T-helper 17 cell (primary cell): ENCODE measurements at regions not wholly inside any gene's neighbourhood (a gene's known extent, or its start where the extent isn't known, plus 50 kb on each side); places are given as distances from the start of the nearest gene placed in this dataset.

Source experiments
- ATAC-seq: fragments of 150-1000 bp; cut with Tn5 transposase; 2 replicates; pipeline ENCODE4 v1.10.0; 2021; ENCODE audit warnings: mild to moderate bottlenecking, moderate library complexity
- DNase-seq, 3 donors: peaks; one replicate each; pipeline versions ENCODE4 v3.0.0 to v3.0.0-alpha.2; 2020 to 2021
- H3K9me3 ChIP-seq: one replicate; pipeline ENCODE4 v1.7.0; 2013; ENCODE audit warnings: low read length, mild to moderate bottlenecking; ENCODE audit not compliant: control insufficient read depth, poor library complexity, severe bottlenecking
- H3K27ac Mint-ChIP-seq: one replicate; pipeline ENCODE4 v1.8.0; 2022; ENCODE audit warnings: mild to moderate bottlenecking, moderate library complexity, mixed read lengths
- H3K27me3 Mint-ChIP-seq: one replicate; pipeline ENCODE4 v1.8.0; 2022; ENCODE audit warnings: mixed read lengths
- H3K36me3 Mint-ChIP-seq: one replicate; pipeline ENCODE4 v1.8.0; 2022; ENCODE audit warnings: low read depth, mixed read lengths
- H3K4me1 Mint-ChIP-seq: one replicate; pipeline ENCODE4 v1.8.0; 2022; ENCODE audit warnings: mild to moderate bottlenecking, mixed read lengths
- H3K4me3 Mint-ChIP-seq: one replicate; pipeline ENCODE4 v1.8.0; 2022; ENCODE audit warnings: mild to moderate bottlenecking, moderate library complexity, mixed read lengths

DNA sequence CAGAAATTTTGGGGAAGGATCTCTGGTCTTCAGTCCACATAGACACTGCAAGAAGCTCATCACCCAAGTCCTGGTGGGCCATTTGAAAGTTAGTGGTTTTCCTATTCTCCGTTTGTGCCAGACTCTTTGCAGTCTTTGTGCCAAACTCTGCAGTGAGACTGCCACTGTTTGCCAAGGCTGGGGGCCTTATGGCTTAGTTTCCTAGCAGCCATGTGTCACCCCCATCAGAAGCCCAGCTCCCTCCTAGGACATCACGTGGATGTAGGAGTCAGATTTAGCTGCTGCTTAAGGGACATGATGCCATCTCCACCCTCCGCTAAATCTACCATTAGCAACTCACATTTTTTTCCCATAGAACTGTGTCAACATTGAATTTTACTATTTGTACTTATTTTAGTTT lies 220.0 kb downstream of the C11orf91 start:
- Mint-ChIP-seq H3K27me3 (peaks cover 40% of the 10 kb centered on the region), H3K27ac (no peak overlapping the region), H3K4me1 (no peaks in the 10 kb centered on the region)

GRCh38 chr11:33479231-33479630 lies 221.4 kb downstream of the C11orf91 start:
- H3K4me3 Mint-ChIP-seq = no peak overlapping the region
- no peak overlapping the region for H3K27ac Mint-ChIP-seq

More for the DNA sequence above, 220.0 kb downstream of the C11orf91 start:
- no peak for ATAC-seq
- H3K9me3 ChIP-seq = no peaks in the 10 kb centered on the region
- DNase-seq = no peak
- Mint-ChIP-seq H3K4me3 (no peak overlapping the region), H3K36me3 (no peaks in the 10 kb centered on the region)

DNA sequence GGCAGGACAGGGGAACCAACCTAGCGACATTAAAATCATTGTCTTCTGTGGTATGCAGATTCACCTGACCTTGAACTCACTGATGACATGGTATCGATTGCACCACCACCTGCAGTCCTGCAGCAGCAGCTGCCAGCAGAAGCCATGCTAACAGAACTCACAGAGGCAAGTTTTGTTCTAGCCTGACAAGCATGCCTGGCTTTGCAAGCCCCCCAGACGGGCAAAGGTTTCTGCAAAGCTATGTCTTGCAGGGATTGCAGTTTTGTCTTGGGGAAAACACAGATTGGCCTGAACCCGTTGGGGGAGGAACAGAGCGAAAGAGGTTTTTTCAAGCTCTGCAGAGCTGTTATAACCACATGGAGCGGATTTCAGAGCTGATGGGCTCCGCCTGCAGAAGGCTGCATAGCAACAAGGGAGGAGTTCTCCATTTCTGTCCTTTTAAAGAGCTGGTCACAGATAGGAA lies 221.0 kb downstream of the HIPK3 start:
- no peaks in the 10 kb centered on the region for H3K9me3 ChIP-seq
- DNase-seq (no peak), ATAC-seq (no peak)
- H3K27ac Mint-ChIP-seq = no peak overlapping the region
- no peak overlapping the region for H3K4me3 Mint-ChIP-seq
- H3K36me3 Mint-ChIP-seq = no peaks in the 10 kb centered on the region
- H3K4me1 Mint-ChIP-seq = no peaks in the 10 kb centered on the region
- H3K27me3 Mint-ChIP-seq = peaks cover 51% of the 10 kb centered on the region

More at GRCh38 chr11:33479231-33479630, 221.4 kb downstream of the C11orf91 start:
- no peak for ATAC-seq
- Mint-ChIP-seq H3K27me3 (peaks cover 47% of the 10 kb centered on the region), H3K4me1 (no peaks in the 10 kb centered on the region), H3K36me3 (no peaks in the 10 kb centered on the region)
- no peaks in the 10 kb centered on the region for H3K9me3 ChIP-seq
- DNase-seq = no peak

- Mint-ChIP-seq H3K4me3 (no peak overlapping the region), H3K27ac (no peak overlapping the region), H3K27me3 (peaks cover 53% of the 10 kb centered on the region), H3K4me1 (no peaks in the 10 kb centered on the region), H3K36me3 (no peaks in the 10 kb centered on the region)
- DNase-seq (no peak), ATAC-seq (no peak)
- no peaks in the 10 kb centered on the region for H3K9me3 ChIP-seq
Measured at GRCh38 chr11:33476945-33477606, 219.9 kb downstream of the HIPK3 start.

GRCh38 chr11:33475993-33476392 lies 218.8 kb downstream of the HIPK3 start:
- H3K27ac Mint-ChIP-seq = no peak overlapping the region
- H3K36me3 Mint-ChIP-seq = no peaks in the 10 kb centered on the region
- H3K27me3 Mint-ChIP-seq = peaks cover 47% of the 10 kb centered on the region
- DNase-seq (no peak), ATAC-seq (no peak)
- H3K4me1 Mint-ChIP-seq = no peaks in the 10 kb centered on the region
- H3K9me3 ChIP-seq = no peaks in the 10 kb centered on the region
- no peak overlapping the region for H3K4me3 Mint-ChIP-seq

DNA sequence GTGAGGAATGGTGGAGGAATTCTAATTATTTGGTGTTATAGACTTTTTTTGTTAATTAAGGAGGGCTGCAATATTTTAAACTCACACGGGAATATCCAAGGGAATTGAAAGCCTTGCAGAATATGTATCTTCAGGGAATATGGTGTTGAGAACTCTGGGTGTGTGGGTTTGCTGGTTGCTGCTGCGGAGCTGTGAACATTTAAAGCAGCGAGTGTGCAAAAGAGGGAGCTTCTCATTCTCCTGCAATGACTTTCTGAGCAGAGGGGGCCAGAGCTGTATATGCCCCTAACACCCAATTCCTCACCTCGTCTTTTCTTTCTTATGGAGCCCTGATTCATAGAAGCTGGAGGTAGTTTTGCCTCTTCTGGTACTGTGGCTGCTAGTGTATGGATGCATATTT lies 217.7 kb downstream of the HIPK3 start:
- Mint-ChIP-seq H3K27me3 (peaks cover 50% of the 10 kb centered on the region), H3K4me1 (no peaks in the 10 kb centered on the region), H3K36me3 (peaks cover 2% of the 10 kb centered on the region), H3K4me3 (no peak overlapping the region), H3K27ac (no peak overlapping the region)
- DNase-seq (no peak), ATAC-seq (no peak)
- no peaks in the 10 kb centered on the region for H3K9me3 ChIP-seq

- no peak overlapping the region for H3K4me3 Mint-ChIP-seq
- ATAC-seq = no peak
Measured at GRCh38 chr11:33471541-33471940, 214.4 kb downstream of the HIPK3 start.

DNA sequence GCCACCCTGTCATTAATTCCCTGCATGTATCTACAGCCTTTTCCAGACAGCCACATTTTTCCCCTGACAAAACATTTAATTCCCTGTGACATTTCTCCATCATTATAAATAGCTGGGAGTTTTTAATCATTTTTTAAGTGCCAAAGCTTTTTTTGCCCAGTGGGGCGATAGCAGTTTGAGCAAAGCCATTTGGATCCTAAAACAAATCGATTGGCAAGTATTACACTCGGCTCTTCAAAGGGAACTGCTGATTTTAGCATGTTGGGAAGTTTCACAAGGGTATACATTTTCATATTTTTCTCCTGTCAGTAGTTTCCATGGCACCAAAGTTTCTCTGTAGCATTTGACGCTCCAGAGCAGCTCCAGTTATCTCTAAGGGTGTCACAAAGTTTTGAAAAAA lies 210.8 kb downstream of the HIPK3 start:
- H3K9me3 ChIP-seq = no peaks in the 10 kb centered on the region
- DNase-seq = no peak
- H3K36me3 Mint-ChIP-seq = peaks cover 2% of the 10 kb centered on the region
- H3K4me1 Mint-ChIP-seq = no peaks in the 10 kb centered on the region
- ATAC-seq = no peak
- no peak overlapping the region for H3K27ac Mint-ChIP-seq
- no peak overlapping the region for H3K4me3 Mint-ChIP-seq
- H3K27me3 Mint-ChIP-seq = peaks cover 46% of the 10 kb centered on the region

More at GRCh38 chr11:33471541-33471940, 214.4 kb downstream of the HIPK3 start:
- no peak for DNase-seq
- Mint-ChIP-seq H3K36me3 (peaks cover 2% of the 10 kb centered on the region), H3K4me1 (no peaks in the 10 kb centered on the region), H3K27ac (no peak overlapping the region), H3K27me3 (peaks cover 43% of the 10 kb centered on the region)
- no peaks in the 10 kb centered on the region for H3K9me3 ChIP-seq

DNA sequence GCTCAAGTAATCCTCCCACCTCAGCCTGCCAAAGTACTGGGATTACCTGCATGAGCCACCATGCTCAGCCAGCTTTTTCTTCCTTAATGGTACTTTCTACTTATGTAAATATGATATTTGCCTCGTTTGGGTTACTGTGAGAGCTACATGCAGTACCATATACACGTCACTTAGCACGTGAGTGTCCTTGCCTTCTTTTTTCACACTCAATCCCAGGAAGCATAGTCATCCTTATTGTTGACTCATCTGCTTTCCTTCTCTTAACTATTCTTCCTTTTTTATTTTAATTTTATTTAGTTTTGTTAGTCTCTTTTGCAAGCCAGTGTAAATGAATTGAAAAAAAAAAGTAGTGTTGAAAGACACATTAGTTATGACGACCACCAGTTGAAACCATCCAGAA lies 205.9 kb downstream of the HIPK3 start:
- peaks cover 50% of the 10 kb centered on the region for H3K27me3 Mint-ChIP-seq
- no peak overlapping the region for H3K27ac Mint-ChIP-seq
- DNase-seq (no peak), ATAC-seq (no peak)
- no peak overlapping the region for H3K4me3 Mint-ChIP-seq
- H3K36me3 Mint-ChIP-seq = no peaks in the 10 kb centered on the region
- no peaks in the 10 kb centered on the region for H3K4me1 Mint-ChIP-seq
- H3K9me3 ChIP-seq = no peaks in the 10 kb centered on the region

GRCh38 chr11:33461369-33462125 lies 204.4 kb downstream of the HIPK3 start:
- Mint-ChIP-seq H3K27ac (no peak overlapping the region), H3K4me1 (no peaks in the 10 kb centered on the region), H3K27me3 (peaks cover 53% of the 10 kb centered on the region), H3K36me3 (no peaks in the 10 kb centered on the region), H3K4me3 (no peak overlapping the region)
- no peak for DNase-seq
- ATAC-seq = no peak
- no peaks in the 10 kb centered on the region for H3K9me3 ChIP-seq

- Mint-ChIP-seq H3K36me3 (no peaks in the 10 kb centered on the region), H3K4me1 (no peaks in the 10 kb centered on the region), H3K27me3 (peaks cover 54% of the 10 kb centered on the region), H3K27ac (no peak overlapping the region), H3K4me3 (no peak overlapping the region)
- DNase-seq = no peak
- ATAC-seq = no peak
- H3K9me3 ChIP-seq = no peaks in the 10 kb centered on the region
Measured at GRCh38 chr11:33457948-33458347, 200.8 kb downstream of the HIPK3 start.

DNA sequence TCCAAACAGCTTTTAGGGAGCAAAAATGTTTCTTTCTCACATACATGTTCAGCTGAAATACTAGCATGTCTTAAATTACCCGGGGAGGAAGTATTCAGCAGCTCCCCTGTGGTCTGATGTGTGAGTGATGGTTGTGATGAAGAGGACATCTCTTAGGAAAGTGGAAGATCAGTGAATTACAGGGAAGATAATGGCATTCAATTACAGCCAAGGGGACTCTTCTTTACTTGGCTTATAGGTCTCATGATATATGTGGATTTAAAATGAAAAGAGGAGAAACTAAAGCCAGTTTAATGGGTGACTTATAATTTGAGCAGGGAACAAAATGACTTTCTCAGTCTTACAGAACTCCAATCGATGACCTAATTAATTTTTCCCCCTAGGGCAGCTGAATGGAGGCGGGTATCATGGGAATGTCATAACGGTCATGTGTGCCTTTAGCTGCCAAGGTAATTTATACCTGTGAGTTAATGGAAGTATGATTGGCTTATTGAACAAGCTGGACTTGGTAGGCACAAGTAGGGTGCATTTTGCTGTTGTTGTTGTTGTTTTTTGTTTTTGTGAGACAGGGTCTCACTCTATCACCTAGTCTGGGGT lies 198.8 kb downstream of the HIPK3 start:
- H3K4me1 Mint-ChIP-seq = no peaks in the 10 kb centered on the region
- H3K4me3 Mint-ChIP-seq = no peak overlapping the region
- no peaks in the 10 kb centered on the region for H3K9me3 ChIP-seq
- peaks cover 2% of the 10 kb centered on the region for H3K36me3 Mint-ChIP-seq
- DNase-seq (no peak), ATAC-seq (no peak)
- no peak overlapping the region for H3K27ac Mint-ChIP-seq
- H3K27me3 Mint-ChIP-seq = peaks cover 66% of the 10 kb centered on the region

- H3K4me3 Mint-ChIP-seq = no peak overlapping the region
- no peak overlapping the region for H3K27ac Mint-ChIP-seq
- ATAC-seq (no peak), DNase-seq (no peak)
- no peaks in the 10 kb centered on the region for H3K9me3 ChIP-seq
- H3K4me1 Mint-ChIP-seq = no peaks in the 10 kb centered on the region
- peaks cover 70% of the 10 kb centered on the region for H3K27me3 Mint-ChIP-seq
- peaks cover 4% of the 10 kb centered on the region for H3K36me3 Mint-ChIP-seq
Measured at GRCh38 chr11:33454264-33454663, 197.1 kb downstream of the HIPK3 start.
